HG02798 (cell line): ENCODE measurements at regions not wholly inside any gene's neighbourhood (a gene's known extent, or its start where the extent isn't known, plus 50 kb on each side); places are given as distances from the start of the nearest gene placed in this dataset.
A peak's percentile ranks its signal among the peaks of the same experiment; 100 is the strongest.
"Not testable (repeated sequence)": the region's sequence is repeated elsewhere in the genome, so short reads cannot be mapped to it uniquely, and the experiment has no call there.

Source experiments
- ATAC-seq: cut with Tn5 transposase; IDR thresholded peaks from one replicate; pipeline ENCODE4 v1.9.1; 2021; ENCODE audit warnings: mild to moderate bottlenecking; ENCODE audit not compliant: unreplicated experiment, poor library complexity

DNA sequence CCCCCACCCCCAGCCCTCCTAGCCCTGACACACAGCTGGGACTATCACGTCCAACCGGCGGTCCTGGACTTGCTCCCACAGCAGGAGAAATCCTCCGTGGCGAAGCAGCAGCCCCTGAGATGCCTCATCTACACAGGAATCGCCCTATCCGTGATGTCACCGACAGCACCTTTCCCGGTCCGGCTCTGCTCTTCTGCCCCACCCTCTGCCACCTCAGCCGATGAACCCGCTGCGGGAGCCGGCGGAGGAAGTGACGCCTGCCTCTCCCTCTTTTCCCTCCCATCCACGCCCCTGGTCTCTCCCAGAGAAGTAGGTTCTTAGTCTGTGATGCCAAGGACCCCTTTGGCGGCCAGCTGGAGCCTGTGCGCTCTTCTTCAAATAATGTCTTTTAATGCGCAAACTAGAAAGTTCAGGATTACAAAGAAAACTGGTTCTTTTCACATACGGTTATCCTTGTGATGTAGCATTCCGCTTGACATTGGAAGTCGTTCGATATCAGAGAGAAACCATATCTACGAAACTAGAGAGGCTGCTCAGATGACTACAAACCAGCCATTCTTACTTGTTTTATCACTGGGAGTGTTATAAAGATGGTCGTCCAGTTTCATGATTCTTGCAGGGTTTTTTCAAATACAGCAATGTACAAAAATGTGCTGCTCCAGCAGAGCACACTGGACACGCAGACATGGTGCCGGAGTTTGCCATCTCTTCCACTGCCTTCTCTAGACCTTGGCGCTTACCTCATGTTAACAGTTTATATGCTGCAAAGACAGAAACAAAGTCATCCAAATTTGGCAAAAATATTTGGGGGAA, 120.3 kb downstream of the PPIAL4G start:
- ATAC-seq, result no peak

- ATAC-seq, result no peak
Observed at GRCh38 chr1:148362216-148362611, 120.9 kb downstream of the PPIAL4G start.

- not testable (repeated sequence) for ATAC-seq
Observed at GRCh38 chr1:148361427-148362215, 121.5 kb downstream of the PPIAL4G start.

DNA sequence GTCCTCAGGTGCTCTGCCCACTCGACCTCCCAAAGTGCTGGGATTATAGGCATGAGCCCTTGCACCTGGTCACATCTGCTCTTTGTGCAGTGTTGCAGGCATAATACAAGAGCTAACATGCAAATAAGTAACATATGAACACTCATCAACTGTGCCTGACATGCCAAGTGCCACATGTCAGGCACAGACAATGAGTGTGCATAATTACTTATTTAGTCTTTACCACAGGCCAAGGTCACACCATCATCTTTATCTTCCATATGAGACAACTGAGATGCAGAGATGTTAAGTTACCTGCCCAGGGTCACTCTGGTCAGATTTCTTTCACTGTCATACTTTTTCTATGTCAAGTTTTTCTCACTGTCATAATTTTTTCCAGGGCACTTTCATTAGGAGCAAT, 126.1 kb downstream of the PPIAL4G start:
- ATAC-seq, result no peak

GRCh38 chr1:148355976-148356375, 127.1 kb downstream of the PPIAL4G start:
- ATAC-seq, result no peak

GRCh38 chr1:148354913-148355308, 128.2 kb downstream of the PPIAL4G start:
- ATAC-seq, result no peak

- no peak for ATAC-seq
Observed at GRCh38 chr1:148354284-148354912, 128.7 kb downstream of the PPIAL4G start.

- ATAC-seq, result no peak
Observed at GRCh38 chr1:148353461-148354283, 129.4 kb downstream of the PPIAL4G start.

DNA sequence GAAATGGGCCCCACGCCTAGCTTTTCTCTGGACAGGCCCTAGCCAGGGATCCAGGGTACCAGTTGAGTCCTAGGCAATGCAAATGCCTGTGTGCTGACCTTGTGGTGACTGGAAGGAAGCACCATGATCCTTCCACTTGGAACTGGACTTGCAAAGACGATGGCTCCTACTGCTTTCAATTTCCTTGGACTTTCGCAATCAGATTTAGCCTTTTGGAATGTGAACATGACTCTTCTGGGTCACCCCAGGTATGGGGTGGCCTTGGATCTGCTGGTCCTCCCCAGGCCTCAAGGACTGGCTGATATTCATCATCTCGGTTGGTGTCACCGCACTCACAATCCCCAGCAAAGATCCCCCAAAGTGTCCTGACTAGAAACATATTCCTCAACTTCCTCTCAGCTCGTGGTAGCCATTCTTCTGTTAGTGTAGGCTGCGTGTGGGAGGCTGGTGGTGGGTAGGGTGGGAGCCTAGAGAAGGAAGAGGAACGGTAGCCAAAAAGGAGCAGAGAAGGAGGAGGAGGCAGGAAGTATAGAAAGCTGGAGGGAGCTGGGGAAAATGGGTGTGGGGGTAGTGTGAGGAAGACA, 130.5 kb downstream of the PPIAL4G start:
- ATAC-seq, result no peak

- no peak for ATAC-seq
Observed at GRCh38 chr1:148347781-148348180, 135.3 kb downstream of the PPIAL4G start.

- not testable (repeated sequence) for ATAC-seq
Observed at GRCh38 chr1:148345659-148346151, 137.4 kb downstream of the PPIAL4G start.

DNA sequence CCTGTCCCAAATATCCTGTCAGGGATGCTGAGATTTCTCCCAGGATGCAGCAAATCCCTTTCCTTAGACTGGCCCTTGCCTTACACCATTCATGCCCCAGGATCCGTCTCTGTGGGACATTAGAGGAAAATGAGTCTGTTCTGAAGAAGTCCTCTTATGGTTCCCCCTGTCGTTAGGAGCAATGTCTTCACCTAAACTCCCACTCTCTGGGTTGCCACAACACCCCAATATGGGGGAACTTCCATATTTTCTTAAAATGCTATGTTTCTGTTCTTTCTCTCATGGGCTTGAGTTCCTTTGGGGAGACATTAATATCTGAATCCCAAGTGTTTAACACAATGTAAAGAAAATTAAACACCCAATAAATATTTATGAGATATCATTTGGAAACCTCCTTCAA, 138.5 kb downstream of the PPIAL4G start:
- ATAC-seq, result not testable (repeated sequence)

GRCh38 chr1:148341729-148342128, 141.4 kb downstream of the PPIAL4G start:
- not testable (repeated sequence) for ATAC-seq

- ATAC-seq, result not testable (repeated sequence)
Observed at GRCh38 chr1:148336121-148336918, 146.8 kb downstream of the PPIAL4G start.

DNA sequence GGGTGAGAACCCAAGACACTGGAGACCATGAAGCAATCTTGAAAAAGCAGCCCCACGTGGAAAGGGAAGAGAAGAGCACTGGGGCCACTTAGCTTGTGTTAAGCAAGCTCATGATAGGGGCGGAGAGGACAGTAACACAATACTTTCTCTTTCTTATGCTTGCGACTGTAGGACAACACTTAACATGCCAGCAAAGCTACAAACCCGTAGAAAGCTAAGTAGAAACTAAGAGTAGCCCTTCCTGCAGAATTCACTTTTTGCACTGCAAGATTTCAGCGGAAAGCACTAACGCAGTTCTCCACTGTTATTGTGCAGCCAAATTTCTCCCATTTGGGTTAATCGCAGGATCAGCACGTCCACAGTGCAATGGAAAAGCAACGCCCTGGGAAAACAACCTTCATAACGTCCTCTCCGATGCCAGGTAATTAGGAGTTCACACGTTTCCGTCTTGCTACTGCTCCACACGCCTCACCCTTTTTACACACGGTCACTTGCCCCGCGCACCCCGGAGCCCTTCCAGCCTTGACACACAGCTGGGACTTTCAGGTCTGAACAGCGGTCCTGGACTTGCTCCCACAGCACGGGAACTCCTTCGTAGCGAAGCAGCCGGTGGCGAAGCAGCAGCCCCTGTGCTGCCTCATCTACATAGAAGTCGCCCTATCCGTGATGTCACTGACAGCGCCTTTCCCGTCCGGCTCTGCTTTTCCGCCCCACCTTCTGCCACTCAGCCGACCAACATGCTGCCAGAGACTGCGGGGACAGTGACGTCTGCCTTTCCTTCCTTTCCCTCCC, 148.6 kb downstream of the PPIAL4G start:
- ATAC-seq, result peak; percentile 72

- ATAC-seq, result no peak
Observed at GRCh38 chr1:148333875-148334338, 149.2 kb downstream of the PPIAL4G start.

DNA sequence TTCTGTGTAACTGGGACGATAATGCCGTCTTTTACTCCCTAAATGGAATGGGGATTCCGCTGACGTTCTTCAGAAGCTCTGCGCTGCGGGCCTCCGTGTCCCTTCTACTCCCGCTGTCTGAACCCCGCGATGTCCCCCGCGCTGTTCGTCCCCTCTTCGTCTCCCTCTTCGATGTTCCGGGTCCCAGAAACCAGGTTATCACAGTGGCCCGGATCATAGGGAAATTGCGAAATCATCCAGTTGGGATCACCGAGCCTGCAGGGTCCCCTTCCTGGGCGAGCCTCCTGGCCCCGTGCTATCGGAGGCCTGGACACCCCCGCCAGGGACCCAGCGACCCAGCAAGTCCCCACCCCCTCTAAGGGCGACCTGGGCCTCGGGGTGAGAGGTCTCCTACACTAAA, 154.2 kb downstream of the PPIAL4G start:
- no peak for ATAC-seq

- not testable (repeated sequence) for ATAC-seq
Observed at GRCh38 chr1:148325031-148325430, 158.1 kb downstream of the PPIAL4G start.
